GM18868 (cell line): ENCODE measurements at regions not wholly inside any gene's neighbourhood (a gene's known extent, or its start where the extent isn't known, plus 50 kb on each side); places are given as distances from the start of the nearest gene placed in this dataset.
"Not testable (repeated sequence)": the region's sequence is repeated elsewhere in the genome, so short reads cannot be mapped to it uniquely, and the experiment has no call there.

Experiments used
- ATAC-seq: cut with Tn5 transposase; IDR thresholded peaks from one replicate; pipeline ENCODE4 v1.9.1; 2021; ENCODE audit warnings: mild to moderate bottlenecking, moderate library complexity; ENCODE audit not compliant: unreplicated experiment

- ATAC-seq, result no peak
Measured at GRCh38 chr14:71749613-71750238, 182.5 kb upstream of the RGS6 start.

- ATAC-seq, result no peak
Measured at GRCh38 chr14:71751264-71751663, 181.0 kb upstream of the RGS6 start.

- ATAC-seq, result no peak
Measured at GRCh38 chr14:71752111-71752738, 180.0 kb upstream of the RGS6 start.

GRCh38 chr14:71753126-71753830 is 179.0 kb upstream of the RGS6 start:
- ATAC-seq, result no peak

- ATAC-seq, result no peak
Measured at GRCh38 chr14:71753976-71754375, 178.3 kb upstream of the RGS6 start.

GRCh38 chr14:71754422-71755095 is 177.7 kb upstream of the RGS6 start:
- no peak for ATAC-seq

- no peak for ATAC-seq
Measured at GRCh38 chr14:71758229-71758951, 173.8 kb upstream of the RGS6 start.

GRCh38 chr14:71762575-71762974 is 169.7 kb upstream of the RGS6 start:
- ATAC-seq, result no peak

- no peak for ATAC-seq
Measured at GRCh38 chr14:71764701-71765382, 167.4 kb upstream of the RGS6 start.

GRCh38 chr14:71765505-71765904 is 166.7 kb upstream of the RGS6 start:
- ATAC-seq, result no peak

- no peak for ATAC-seq
Measured at GRCh38 chr14:71770431-71770830, 161.8 kb upstream of the RGS6 start.

GRCh38 chr14:71771421-71771820 is 160.8 kb upstream of the RGS6 start:
- not testable (repeated sequence) for ATAC-seq

GRCh38 chr14:71771996-71772395 is 160.2 kb upstream of the RGS6 start:
- ATAC-seq, result not testable (repeated sequence)

- no peak for ATAC-seq
Measured at GRCh38 chr14:71773898-71774481, 158.2 kb upstream of the RGS6 start.

GRCh38 chr14:71776471-71777360 is 155.5 kb upstream of the RGS6 start:
- no peak for ATAC-seq

- no peak for ATAC-seq
Measured at GRCh38 chr14:71780075-71780474, 152.2 kb upstream of the RGS6 start.

GRCh38 chr14:71780822-71781221 is 151.4 kb upstream of the RGS6 start:
- ATAC-seq, result no peak

GRCh38 chr14:71783088-71783487 is 149.1 kb upstream of the RGS6 start:
- ATAC-seq, result no peak

- ATAC-seq, result no peak
Measured at GRCh38 chr14:71783786-71784185, 148.4 kb upstream of the RGS6 start.
